ENCODE measurements at regions not wholly inside any gene's neighbourhood (a gene's known extent, or its start where the extent isn't known, plus 50 kb on each side); places are given as distances from the start of the nearest gene placed in this dataset.
"Not testable (repeated sequence)": the region's sequence is repeated elsewhere in the genome, so short reads cannot be mapped to it uniquely, and the experiment has no call there.

DNA sequence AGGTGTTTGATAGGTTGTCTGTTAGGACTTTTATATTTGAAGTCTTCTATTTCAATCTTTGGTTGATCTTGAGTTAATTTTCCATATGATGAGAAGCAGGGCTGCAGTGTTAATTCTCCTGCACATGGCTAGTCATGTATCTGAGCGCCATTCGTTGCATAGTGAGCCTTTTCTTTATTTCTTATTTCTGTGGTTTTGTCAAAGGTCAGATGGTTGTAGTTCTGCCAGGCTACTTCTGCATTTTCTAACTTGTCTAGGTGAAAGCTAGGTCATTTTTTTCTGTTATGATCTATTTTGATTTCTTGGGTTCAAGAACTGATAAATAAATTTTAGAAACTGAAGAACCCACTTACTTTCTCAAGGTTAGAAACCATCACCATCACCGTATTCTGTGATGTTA is 56.7 kb downstream of the CCDC74A start:
- DNase-seq, result no peak
- Histone ChIP-seq H3K27me3 (ENCODE audit: control insufficient read depth, insufficient read depth) (no peaks in the 10 kb centered on the region), H3K4me1 (ENCODE audit: control insufficient read depth, insufficient read depth, low read length) (no peaks in the 10 kb centered on the region), H3K9me3 (ENCODE audit: control insufficient read depth, low read length) (no peaks in the 10 kb centered on the region), H3K27ac (ENCODE audit: low read length) (no peak overlapping the region), H3K4me3 (ENCODE audit: low read length) (no peak overlapping the region)
- no peak for ATAC-seq
- intact Hi-C loops (cut with DNase I), result no loop called here
- 86% methylated on average over 3 of the region's 3 CpGs for WGBS

- ATAC-seq (no peak), DNase-seq (no peak)
- no peaks in the 10 kb centered on the region for H3K4me1 ChIP-seq (ENCODE audit: control insufficient read depth, insufficient read depth, low read length)
- H3K27ac ChIP-seq (ENCODE audit: low read length), result no peak overlapping the region
- WGBS, result 74% methylated on average over 4 of the region's 4 CpGs
- no peaks in the 10 kb centered on the region for H3K9me3 ChIP-seq (ENCODE audit: control insufficient read depth, low read length)
- no peak overlapping the region for H3K4me3 ChIP-seq (ENCODE audit: low read length)
- H3K27me3 ChIP-seq (ENCODE audit: control insufficient read depth, insufficient read depth), result no peaks in the 10 kb centered on the region
- intact Hi-C loops (cut with DNase I), result no loop called here
These were observed 57.3 kb downstream of the CCDC74A start for GRCh38 chr2:131584940-131585339.

GRCh38 chr2:131588152-131588873 is 60.6 kb downstream of the CCDC74A start:
- DNase-seq (no peak), ATAC-seq (no peak)
- Histone ChIP-seq H3K27me3 (ENCODE audit: control insufficient read depth, insufficient read depth) (no peaks in the 10 kb centered on the region), H3K9me3 (ENCODE audit: control insufficient read depth, low read length) (no peaks in the 10 kb centered on the region), H3K27ac (ENCODE audit: low read length) (no peak overlapping the region), H3K4me1 (ENCODE audit: control insufficient read depth, insufficient read depth, low read length) (no peaks in the 10 kb centered on the region), H3K4me3 (ENCODE audit: low read length) (no peak overlapping the region)
- 68% methylated on average over 5 of the region's 5 CpGs for WGBS
- intact Hi-C loops (cut with DNase I), result no loop called here

DNA sequence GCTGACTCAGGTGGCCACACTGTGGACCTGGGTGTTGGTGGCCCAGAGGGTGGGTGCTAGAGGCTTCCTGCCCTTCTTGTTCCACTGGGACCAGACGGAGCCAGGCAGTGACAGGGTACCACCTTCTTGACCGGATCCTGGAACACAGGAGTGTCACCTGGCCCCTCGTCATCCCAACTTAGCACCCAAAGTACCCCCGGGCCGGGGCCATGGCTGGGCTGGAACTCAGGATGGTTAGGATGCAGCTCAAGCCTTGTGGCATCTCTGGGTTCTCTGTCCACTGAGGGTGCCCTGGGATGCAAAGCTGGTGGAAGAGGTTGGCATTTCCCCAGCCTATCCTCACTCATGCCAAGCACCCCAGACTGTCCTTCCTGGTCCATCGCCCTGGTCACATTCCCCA is 61.4 kb downstream of the CCDC74A start:
- H3K4me1 ChIP-seq (ENCODE audit: control insufficient read depth, insufficient read depth, low read length); H3K4me3 ChIP-seq (ENCODE audit: low read length); H3K27ac ChIP-seq (ENCODE audit: low read length); H3K27me3 ChIP-seq (ENCODE audit: control insufficient read depth, insufficient read depth); H3K9me3 ChIP-seq (ENCODE audit: control insufficient read depth, low read length); intact Hi-C loops (cut with DNase I): not testable (repeated sequence)
- DNase-seq (peak in 1 of 3 donors; percentile 40), ATAC-seq (peak in 1 of 2 donors; percentile 51)
- 88% methylated on average over 6 of the region's 6 CpGs for whole genome bisulfite sequencing

- Histone ChIP-seq H3K27me3 (ENCODE audit: control insufficient read depth, insufficient read depth) (no peaks in the 10 kb centered on the region), H3K9me3 (ENCODE audit: control insufficient read depth, low read length) (no peaks in the 10 kb centered on the region), H3K27ac (ENCODE audit: low read length) (no peak overlapping the region), H3K4me3 (ENCODE audit: low read length) (no peak overlapping the region), H3K4me1 (ENCODE audit: control insufficient read depth, insufficient read depth, low read length) (no peaks in the 10 kb centered on the region)
- no peak for DNase-seq
- intact Hi-C loops (cut with DNase I), result no loop called here
- ATAC-seq, result no peak
- 90% methylated on average over 8 of the region's 8 CpGs for WGBS
These were observed 62.7 kb downstream of the CCDC74A start for GRCh38 chr2:131590366-131590765.

- no peak overlapping the region for H3K4me3 ChIP-seq (ENCODE audit: low read length)
- intact Hi-C loops (cut with DNase I), result no loop called here
- DNase-seq, result peak in 1 of 3 donors; percentile 18
- no peaks in the 10 kb centered on the region for H3K9me3 ChIP-seq (ENCODE audit: control insufficient read depth, low read length)
- no peak overlapping the region for H3K27ac ChIP-seq (ENCODE audit: low read length)
- no peaks in the 10 kb centered on the region for H3K4me1 ChIP-seq (ENCODE audit: control insufficient read depth, insufficient read depth, low read length)
- ATAC-seq, result no peak
- 84% methylated on average over 39 of the region's 39 CpGs for WGBS
- no peaks in the 10 kb centered on the region for H3K27me3 ChIP-seq (ENCODE audit: control insufficient read depth, insufficient read depth)
These were observed 63.2 kb downstream of the CCDC74A start for GRCh38 chr2:131590896-131591295.

DNA sequence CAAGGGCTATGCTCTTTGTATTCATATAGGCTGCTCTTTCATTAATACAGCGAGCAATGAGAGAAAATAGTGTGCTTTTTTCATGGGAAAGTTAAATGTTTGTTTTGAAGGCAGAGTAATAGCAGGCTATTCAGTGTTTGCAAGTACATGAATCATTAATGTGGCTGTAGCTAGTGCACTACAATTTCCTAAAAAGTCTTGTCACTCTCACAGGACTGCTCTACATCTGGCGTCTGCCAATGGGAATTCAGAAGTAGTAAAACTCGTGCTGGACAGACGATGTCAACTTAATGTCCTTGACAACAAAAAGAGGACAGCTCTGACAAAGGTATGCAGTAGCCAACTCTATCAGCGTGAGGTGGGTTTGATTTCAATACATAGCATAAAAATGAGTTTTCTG is 68.9 kb downstream of the CCDC74A start:
- H3K27me3 ChIP-seq (ENCODE audit: control insufficient read depth, insufficient read depth); H3K4me1 ChIP-seq (ENCODE audit: control insufficient read depth, insufficient read depth, low read length); intact Hi-C loops (cut with DNase I); H3K9me3 ChIP-seq (ENCODE audit: control insufficient read depth, low read length); DNase-seq; H3K27ac ChIP-seq (ENCODE audit: low read length); H3K4me3 ChIP-seq (ENCODE audit: low read length); ATAC-seq: not testable (repeated sequence)
- 26% methylated on average over 5 of the region's 5 CpGs for WGBS

GRCh38 chr2:131602444-131602843 is 74.8 kb downstream of the CCDC74A start:
- intact Hi-C loops (cut with DNase I); H3K27me3 ChIP-seq (ENCODE audit: control insufficient read depth, insufficient read depth): not testable (repeated sequence)
- WGBS, result 76% methylated on average over 4 of the region's 5 CpGs

DNA sequence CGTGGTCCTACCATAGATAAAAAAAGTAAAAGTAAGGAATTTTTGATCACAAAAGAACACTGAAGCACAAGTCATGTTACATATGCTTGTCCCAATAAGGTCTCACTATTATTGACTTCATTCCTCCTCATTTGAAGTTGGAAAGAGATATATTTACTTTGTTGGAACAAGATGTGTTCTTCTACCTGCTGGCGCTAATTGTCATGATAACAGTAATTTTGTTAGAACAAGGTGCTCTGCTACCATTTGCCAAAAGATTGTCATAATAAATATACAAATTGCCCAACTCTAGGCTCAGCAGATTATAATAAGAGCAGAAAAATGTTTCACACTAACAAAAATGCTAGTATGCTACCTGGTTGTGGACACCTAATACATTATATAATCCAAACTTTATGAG is 77.0 kb downstream of the CCDC74A start:
- H3K4me3 ChIP-seq (ENCODE audit: low read length); H3K4me1 ChIP-seq (ENCODE audit: control insufficient read depth, insufficient read depth, low read length); H3K27me3 ChIP-seq (ENCODE audit: control insufficient read depth, insufficient read depth); H3K27ac ChIP-seq (ENCODE audit: low read length); DNase-seq; intact Hi-C loops (cut with DNase I); H3K9me3 ChIP-seq (ENCODE audit: control insufficient read depth, low read length); ATAC-seq: not testable (repeated sequence)
- 86% methylated on average over 2 of the region's 2 CpGs for WGBS

More at GRCh38 chr2:131602444-131602843, 74.8 kb downstream of the CCDC74A start:
- not testable (repeated sequence) for H3K4me1 ChIP-seq (ENCODE audit: control insufficient read depth, insufficient read depth, low read length); H3K27ac ChIP-seq (ENCODE audit: low read length); DNase-seq; H3K9me3 ChIP-seq (ENCODE audit: control insufficient read depth, low read length); H3K4me3 ChIP-seq (ENCODE audit: low read length); ATAC-seq

GRCh38 chr2:131606366-131606765 is 78.7 kb downstream of the CCDC74A start:
- H3K9me3 ChIP-seq (ENCODE audit: control insufficient read depth, low read length); intact Hi-C loops (cut with DNase I); ATAC-seq; H3K27me3 ChIP-seq (ENCODE audit: control insufficient read depth, insufficient read depth); H3K4me1 ChIP-seq (ENCODE audit: control insufficient read depth, insufficient read depth, low read length); DNase-seq; H3K4me3 ChIP-seq (ENCODE audit: low read length); H3K27ac ChIP-seq (ENCODE audit: low read length): not testable (repeated sequence)
- WGBS, result 49% methylated on average over 1 of the region's 1 CpG

DNA sequence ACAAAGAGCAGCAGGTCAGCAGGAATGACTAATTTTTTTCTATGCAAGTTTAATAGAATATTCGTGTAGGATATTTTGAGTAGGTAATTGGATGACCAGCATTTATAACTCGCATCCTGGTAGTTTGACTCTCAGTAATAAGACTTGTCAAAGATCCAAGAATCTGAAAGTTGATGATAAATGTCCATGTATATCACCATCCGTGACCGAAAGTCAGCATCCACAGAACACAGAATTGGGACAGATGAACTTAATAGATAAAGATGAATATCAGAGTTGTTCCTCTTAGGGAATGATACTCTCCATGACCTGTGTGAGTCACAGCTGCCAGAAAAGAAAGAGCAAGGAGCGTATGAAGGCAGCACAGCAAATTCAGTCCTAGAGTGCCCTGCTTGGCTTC is 79.4 kb downstream of the CCDC74A start:
- WGBS, result 60% methylated on average over 5 of the region's 5 CpGs
- DNase-seq; H3K4me3 ChIP-seq (ENCODE audit: low read length); intact Hi-C loops (cut with DNase I); ATAC-seq; H3K9me3 ChIP-seq (ENCODE audit: control insufficient read depth, low read length); H3K4me1 ChIP-seq (ENCODE audit: control insufficient read depth, insufficient read depth, low read length); H3K27me3 ChIP-seq (ENCODE audit: control insufficient read depth, insufficient read depth); H3K27ac ChIP-seq (ENCODE audit: low read length): not testable (repeated sequence)

GRCh38 chr2:131614539-131614938 is 86.9 kb downstream of the CCDC74A start:
- 76% methylated on average over 3 of the region's 3 CpGs for WGBS
- H3K4me3 ChIP-seq (ENCODE audit: low read length); DNase-seq; H3K27ac ChIP-seq (ENCODE audit: low read length); H3K27me3 ChIP-seq (ENCODE audit: control insufficient read depth, insufficient read depth); H3K4me1 ChIP-seq (ENCODE audit: control insufficient read depth, insufficient read depth, low read length); ATAC-seq; H3K9me3 ChIP-seq (ENCODE audit: control insufficient read depth, low read length); intact Hi-C loops (cut with DNase I): not testable (repeated sequence)
